Fibroblast of upper back skin (primary cell): ENCODE measurements at regions not wholly inside any gene's neighbourhood (a gene's known extent, or its start where the extent isn't known, plus 50 kb on each side); places are given as distances from the start of the nearest gene placed in this dataset.

Experiments
- DNase-seq: peaks from one replicate; pipeline ENCODE4 v3.0.0-alpha.2; 2013

DNA sequence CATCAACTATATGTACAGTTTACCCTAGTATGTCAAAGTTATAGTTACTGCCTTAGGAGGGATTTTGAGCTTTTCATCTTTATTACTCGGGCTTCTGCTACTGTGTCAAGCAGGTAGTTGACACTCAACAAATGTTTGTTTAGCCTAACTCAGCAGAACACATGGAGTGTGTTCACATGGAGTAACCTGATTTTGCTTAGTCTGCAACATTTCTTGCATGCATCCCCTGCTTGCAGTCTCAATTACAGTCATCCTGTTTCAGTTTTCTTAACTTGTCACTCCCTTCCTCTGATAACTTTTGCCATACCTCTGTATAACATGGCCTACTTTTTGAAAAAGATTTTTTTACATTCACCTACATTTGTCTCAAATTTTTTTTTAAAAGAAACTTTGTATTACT is 135.5 kb downstream of the NMUR2 start:
- DNase-seq, result no peak

- DNase-seq, result no peak
These were observed 140.3 kb downstream of the NMUR2 start for GRCh38 chr5:152264645-152265254.

DNA sequence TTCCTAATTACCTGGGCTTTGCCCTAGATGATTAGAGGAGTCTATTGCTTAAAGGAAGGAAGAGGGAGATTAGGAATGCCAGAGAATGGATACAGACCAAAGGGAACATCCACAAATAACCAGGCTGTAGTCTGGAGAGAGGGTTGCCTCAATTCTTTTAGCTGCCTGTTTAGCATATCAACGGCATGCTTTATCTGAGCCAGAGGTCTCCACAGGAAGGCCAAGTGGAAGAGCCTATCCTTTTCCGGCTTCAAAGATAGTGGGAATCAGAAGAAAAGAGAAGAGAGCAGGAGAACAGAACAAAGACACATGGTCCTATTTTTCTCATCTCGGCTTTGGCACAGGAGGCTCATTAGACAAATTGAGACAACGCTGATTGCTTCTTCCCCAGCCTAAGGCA is 142.4 kb downstream of the NMUR2 start:
- DNase-seq, result no peak

- DNase-seq, result no peak
These were observed 144.1 kb downstream of the NMUR2 start for GRCh38 chr5:152260940-152261339.

- DNase-seq, result no peak
These were observed 145.4 kb downstream of the NMUR2 start for GRCh38 chr5:152259702-152260101.

- DNase-seq, result no peak
These were observed 148.5 kb downstream of the NMUR2 start for GRCh38 chr5:152256580-152256979.

DNA sequence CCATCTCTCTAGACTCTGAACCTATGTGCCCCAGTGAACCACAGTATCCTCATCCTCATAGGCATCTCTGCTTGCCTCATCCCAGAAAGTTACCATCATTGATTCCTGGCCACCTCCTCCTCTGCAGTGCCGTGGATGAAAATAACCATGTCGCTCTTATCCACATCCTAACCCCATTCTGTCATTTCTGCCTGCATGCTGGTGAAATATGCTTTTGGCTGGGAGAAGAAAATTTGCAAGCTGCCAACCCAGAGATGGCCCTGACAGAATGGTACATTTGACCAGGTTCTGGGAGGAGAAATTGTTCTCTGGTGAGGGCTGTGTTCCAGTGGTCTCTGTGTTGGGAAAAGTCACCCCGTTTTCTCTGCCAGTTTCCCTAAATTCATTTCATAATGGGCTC is 149.7 kb downstream of the NMUR2 start:
- no peak for DNase-seq

GRCh38 chr5:152247850-152248385 is 157.2 kb downstream of the NMUR2 start:
- DNase-seq, result no peak

GRCh38 chr5:152246401-152246800 is 158.7 kb downstream of the NMUR2 start:
- DNase-seq, result peak; percentile 10

- DNase-seq, result no peak
These were observed 167.5 kb downstream of the NMUR2 start for GRCh38 chr5:152237531-152237930.

DNA sequence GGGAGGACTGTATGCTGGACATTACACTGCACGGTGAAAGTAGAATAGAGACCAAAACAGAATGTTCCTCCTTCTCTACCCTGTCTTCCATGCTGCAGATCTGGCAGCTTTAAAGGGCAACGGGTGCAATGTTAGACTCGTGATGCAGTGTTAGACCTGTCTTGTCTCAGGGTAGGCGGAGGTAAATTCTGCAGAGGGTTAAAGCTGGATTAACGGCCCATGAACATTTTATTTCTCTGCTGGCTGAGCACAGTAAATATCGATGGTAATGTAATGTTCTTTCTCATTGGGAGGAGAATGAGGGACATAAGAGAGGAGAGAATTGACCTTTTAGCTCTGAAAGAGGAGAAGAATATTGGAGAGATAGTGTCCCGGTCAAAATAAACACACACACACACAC is 178.9 kb downstream of the NMUR2 start:
- no peak for DNase-seq

DNA sequence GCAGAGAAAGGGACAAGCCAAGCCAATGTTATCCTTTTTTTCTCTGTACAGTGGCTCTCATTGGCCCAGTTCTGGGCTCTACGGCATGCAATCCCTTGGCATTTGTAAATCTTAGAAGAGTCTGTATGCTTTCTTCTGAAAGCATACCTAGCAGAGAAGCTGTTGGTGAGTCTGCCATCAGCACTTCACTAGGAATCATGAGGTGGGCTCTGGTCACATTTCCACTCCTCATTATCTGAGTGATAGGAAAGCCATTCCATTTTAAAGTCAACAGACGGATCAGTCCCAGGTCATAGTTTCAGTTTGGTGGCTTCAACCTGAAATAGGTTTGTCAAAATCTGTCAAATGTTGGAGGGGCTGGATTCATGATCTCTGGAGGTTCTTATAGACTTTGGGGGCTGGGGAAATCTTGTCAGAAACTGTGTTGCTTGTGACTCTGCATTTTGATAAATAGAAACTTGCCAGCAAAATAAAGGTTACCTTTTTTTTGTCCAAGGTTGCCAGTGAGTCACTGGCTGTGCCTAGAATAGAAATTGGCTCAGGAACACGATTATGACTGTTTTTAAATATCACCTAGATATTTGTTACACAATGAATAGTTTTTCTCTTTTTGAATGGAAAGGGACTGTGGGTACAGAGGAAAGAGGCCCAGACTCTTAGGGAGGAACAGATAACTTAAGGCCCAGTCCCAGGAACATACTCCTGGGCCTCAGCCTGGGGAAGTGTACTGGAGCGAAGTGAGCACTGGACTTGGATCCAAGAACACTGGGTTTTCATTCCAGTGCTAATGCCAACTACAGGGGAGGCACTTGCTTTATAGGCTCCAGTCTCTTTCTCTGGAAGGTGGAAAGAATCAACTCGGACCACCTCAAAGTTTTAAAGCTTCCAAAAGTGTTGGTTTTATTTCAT is 183.1 kb downstream of the NMUR2 start:
- DNase-seq, result no peak

DNA sequence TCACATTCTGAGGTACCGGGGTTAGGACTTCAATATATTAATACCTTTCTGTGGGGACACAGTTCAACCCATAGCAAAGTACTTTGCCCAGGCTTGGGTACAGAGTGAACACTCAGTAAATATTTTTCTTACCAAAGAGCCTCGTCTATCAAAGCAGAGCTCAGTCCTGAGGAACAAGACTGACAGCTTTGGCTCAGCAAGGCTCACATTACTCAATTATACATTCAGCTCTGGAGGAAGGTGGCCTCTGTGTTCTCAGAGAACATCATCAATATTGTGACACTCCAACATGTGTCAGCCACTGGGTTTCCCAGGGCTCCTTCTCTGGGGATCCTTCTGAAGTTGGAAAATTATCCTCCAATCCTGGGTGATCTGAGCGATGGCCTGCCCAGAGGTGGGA is 186.4 kb downstream of the NMUR2 start:
- no peak for DNase-seq

GRCh38 chr5:152205804-152206203 is 199.3 kb downstream of the NMUR2 start:
- DNase-seq, result no peak

GRCh38 chr5:152202321-152202720 is 202.8 kb downstream of the NMUR2 start:
- DNase-seq, result no peak

- no peak for DNase-seq
These were observed 211.5 kb downstream of the NMUR2 start for GRCh38 chr5:152193391-152194107.

DNA sequence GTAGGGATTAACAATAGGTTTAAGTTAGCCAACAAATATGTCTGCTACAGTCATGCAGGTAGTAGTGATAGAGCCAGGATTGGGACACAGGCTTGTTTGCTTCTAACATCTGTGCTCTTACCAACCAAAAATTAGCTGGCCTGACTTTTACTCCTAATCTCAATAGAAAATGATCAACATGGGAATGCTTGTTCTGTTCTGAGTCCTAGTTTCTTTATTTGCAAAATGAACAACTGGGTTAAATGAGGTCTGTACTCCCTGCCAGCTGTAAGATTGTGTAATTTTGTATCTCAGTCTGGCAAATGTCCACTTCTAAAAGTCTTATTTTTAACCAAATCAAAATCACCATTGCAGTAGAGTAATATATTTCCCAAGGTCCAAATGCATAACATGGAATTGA is 216.8 kb downstream of the NMUR2 start:
- peak; percentile 2 for DNase-seq

GRCh38 chr5:152187668-152188067 is 217.4 kb downstream of the NMUR2 start:
- no peak for DNase-seq

DNA sequence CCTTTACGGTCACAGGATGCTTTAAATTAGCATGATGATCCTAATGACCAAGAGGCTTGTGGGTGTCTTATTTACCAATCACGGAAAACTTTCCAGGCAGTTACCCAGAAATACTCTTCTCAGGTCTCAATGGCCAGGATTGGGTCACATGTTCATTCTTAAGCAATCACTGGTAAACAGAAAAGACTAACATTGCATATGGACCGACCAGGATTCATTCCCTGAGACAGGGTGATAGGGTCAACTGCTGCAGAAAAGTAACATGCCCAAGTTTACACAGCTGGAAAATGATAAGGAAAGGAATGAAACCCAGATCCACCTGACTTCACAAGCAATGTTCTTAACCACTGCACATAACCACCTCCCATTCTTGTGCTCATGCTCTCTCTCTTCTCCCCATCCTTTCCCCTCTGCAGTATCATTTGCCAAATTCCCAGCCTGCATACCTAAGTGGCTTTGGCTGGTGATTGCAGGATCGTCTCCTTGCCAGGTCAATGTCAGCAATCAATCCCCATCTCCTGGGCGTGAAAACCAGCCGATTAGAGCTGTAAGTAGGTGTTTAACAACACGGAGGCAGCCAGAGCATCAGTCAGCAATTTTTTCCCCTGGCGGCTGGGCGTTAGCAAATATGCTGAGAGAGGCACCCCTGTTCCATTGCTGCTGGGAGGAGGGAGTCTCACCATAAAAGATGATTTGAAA is 219.4 kb downstream of the NMUR2 start:
- no peak for DNase-seq

DNA sequence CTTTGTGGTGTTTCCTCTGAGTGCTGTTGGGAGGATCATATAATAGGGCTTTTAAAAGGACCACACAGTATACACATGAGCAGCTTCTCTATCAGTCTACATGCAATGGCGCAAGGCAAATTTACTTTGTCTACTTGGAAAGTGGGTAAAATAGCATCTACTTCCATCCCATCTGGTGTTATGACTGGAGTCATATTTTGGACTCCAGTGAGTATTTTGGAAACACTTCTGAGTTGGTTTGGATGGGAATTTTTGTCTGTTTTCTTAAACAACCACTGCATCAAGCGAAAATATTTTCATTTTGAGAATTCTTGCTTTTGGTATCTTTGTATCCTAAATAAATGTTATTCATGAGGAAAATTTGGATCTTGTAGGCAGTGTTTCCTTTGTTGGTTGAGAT is 220.8 kb downstream of the NMUR2 start:
- no peak for DNase-seq

DNA sequence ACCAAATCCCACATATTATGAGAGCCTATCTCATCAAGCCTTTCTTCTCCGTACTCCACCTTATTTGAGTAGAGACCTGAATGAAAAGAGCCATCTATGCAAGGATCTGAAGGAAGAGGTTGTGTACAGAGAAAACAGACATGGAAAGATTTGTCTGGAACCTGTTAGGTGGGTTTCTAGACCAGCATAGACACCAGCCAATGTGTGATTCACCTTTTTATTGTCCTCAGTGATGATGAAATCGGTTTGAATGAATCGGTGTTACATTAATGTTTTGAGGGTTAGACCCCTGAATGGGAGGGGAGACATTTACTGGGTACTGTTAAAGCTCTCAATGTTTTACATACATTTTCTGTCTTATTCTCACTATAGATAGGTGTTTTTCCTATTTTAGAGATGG is 223.6 kb downstream of the NMUR2 start:
- DNase-seq, result no peak

DNA sequence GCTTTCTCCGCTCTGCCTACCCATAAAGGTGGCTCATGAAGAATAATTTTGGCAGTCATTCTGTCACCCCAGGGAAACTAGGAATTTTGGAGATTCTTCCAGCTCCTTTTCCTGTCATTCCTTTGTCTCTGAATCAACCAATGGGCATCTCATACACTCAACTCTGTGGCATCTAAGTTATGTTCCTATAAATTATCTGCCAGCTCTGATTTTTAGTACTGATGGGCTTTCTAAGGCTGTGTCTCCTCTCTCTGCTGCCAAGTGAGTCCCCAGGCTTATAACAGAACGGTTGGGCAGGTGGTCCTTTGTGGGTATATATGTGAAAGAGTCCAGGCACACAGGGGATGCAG is 226.8 kb downstream of the NMUR2 start:
- peak; percentile 13 for DNase-seq
